ENCODE measurements at regions not wholly inside any gene's neighbourhood (a gene's known extent, or its start where the extent isn't known, plus 50 kb on each side); places are given as distances from the start of the nearest gene placed in this dataset.

DNA sequence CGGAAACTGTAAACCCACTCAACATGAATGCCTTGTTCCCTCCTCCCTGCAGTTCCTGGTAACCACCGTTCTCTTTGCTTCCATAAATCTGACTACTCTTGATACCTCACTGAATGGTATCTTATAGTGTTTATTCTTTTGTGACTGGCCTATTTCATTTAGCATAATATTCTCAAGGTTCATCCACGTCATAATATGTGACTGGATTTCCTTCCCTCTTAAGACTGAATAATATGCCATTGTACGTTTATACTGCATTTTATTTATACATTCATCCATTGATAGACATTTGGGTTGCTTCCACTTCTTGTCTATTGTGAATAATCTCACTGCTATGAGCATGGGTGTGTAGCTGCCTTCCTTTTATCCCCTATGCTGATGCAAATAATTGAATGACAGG lies 253.3 kb upstream of the SMARCA2 start:
- Histone ChIP-seq H3K27me3 (ENCODE audit: low read length) (0 out of 2 replicates have a peak, but pooled peaks cover 4% of the 10 kb centered on the region), H3K27ac (ENCODE audit: low read depth, low read length) (no peak overlapping the region), H3K79me2 (ENCODE audit: insufficient read depth, low read length) (no peaks in the 10 kb centered on the region), H3K9me3 (ENCODE audit: insufficient read depth, low read length) (no peaks in the 10 kb centered on the region), H3K36me3 (ENCODE audit: low read length) (no peaks in the 10 kb centered on the region), H3K4me3 (ENCODE audit: insufficient read depth, low read length, poor library complexity, severe bottlenecking) (no peak overlapping the region), H3K9me2 (replicated peaks; ENCODE audit: insufficient read depth, low read length) (no peaks in the 10 kb centered on the region), H3F3A (ENCODE audit: insufficient read depth) (no peaks in the 10 kb centered on the region), H3K9ac (ENCODE audit: low read length) (no peak overlapping the region), H2AFZ (ENCODE audit: low read depth, low read length, severe bottlenecking) (no peak overlapping the region), H3K4me2 (ENCODE audit: low read depth, low read length, poor library complexity, severe bottlenecking) (no peak overlapping the region), H4K20me1 (ENCODE audit: low read depth, low read length) (no peaks in the 10 kb centered on the region)
- TF ChIP-seq, protein P1, sequence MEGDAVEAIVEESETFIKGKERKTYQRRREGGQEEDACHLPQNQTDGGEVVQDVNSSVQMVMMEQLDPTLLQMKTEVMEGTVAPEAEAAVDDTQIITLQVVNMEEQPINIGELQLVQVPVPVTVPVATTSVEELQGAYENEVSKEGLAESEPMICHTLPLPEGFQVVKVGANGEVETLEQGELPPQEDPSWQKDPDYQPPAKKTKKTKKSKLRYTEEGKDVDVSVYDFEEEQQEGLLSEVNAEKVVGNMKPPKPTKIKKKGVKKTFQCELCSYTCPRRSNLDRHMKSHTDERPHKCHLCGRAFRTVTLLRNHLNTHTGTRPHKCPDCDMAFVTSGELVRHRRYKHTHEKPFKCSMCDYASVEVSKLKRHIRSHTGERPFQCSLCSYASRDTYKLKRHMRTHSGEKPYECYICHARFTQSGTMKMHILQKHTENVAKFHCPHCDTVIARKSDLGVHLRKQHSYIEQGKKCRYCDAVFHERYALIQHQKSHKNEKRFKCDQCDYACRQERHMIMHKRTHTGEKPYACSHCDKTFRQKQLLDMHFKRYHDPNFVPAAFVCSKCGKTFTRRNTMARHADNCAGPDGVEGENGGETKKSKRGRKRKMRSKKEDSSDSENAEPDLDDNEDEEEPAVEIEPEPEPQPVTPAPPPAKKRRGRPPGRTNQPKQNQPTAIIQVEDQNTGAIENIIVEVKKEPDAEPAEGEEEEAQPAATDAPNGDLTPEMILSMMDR (IDR thresholded peaks at IDR 0.05; ENCODE audit: insufficient read depth, low read length, poor library complexity, severe bottlenecking), result no peak

DNA sequence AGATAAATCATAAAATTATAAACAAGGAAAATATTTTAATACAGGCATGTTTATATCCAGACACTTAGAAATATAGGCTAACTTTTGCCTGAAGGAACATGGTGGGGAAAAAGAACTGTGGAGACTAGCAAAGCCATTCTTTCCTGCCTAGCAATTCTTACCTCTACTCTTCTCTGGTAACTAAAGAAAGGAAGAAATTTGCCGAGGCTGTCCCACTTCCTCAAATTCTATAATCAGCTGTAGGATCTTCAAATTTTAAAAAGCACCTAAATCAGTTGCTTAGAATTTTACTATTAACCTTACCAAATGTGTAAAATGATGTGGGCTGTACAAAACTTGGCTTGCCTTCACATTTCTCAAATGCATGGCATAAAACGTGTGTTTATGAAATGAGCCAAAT lies 249.1 kb upstream of the SMARCA2 start:
- H3K79me2 ChIP-seq (ENCODE audit: insufficient read depth, low read length), result no peaks in the 10 kb centered on the region
- no peaks in the 10 kb centered on the region for H3K36me3 ChIP-seq (ENCODE audit: low read length)
- H3K9ac ChIP-seq (ENCODE audit: low read length), result no peak overlapping the region
- no peaks in the 10 kb centered on the region for H3F3A ChIP-seq (ENCODE audit: insufficient read depth)
- no peak overlapping the region for H2AFZ ChIP-seq (ENCODE audit: low read depth, low read length, severe bottlenecking)
- no peaks in the 10 kb centered on the region for H4K20me1 ChIP-seq (ENCODE audit: low read depth, low read length)
- H3K9me2 ChIP-seq (replicated peaks; ENCODE audit: insufficient read depth, low read length), result no peaks in the 10 kb centered on the region
- H3K9me3 ChIP-seq (ENCODE audit: insufficient read depth, low read length), result no peaks in the 10 kb centered on the region
- no peaks in the 10 kb centered on the region for H3K27me3 ChIP-seq (ENCODE audit: low read length)
- TF ChIP-seq, protein P1 (IDR thresholded peaks at IDR 0.05; ENCODE audit: insufficient read depth, low read length, poor library complexity, severe bottlenecking), result no peak
- TF ChIP-seq EZH2phosphoT487 (conservative IDR thresholded peaks at IDR 0.05; ENCODE audit: low read length), result no peak
- no peak overlapping the region for H3K4me2 ChIP-seq (ENCODE audit: low read depth, low read length, poor library complexity, severe bottlenecking)
- H3K4me3 ChIP-seq (ENCODE audit: insufficient read depth, low read length, poor library complexity, severe bottlenecking), result no peak overlapping the region
- H3K27ac ChIP-seq (ENCODE audit: low read depth, low read length), result no peak overlapping the region

DNA sequence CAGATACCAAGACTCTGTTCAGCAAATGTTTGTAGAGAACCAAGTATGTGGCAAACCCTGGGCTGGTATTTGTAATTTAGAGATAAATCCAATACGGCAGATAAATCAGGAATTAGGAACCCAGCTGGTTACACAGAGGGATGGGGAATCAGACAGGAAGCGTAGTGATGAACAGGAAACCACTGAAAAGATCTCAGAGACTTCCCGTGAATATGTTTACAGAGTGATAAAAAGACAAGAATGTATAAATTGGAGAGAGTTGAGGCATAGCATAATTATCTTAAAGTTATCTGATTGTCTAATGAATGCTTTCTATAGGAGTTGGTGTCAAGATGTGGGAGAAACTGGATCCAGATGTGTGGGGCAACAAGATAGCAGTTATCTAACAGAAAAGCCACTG lies 246.6 kb upstream of the SMARCA2 start:
- no peak overlapping the region for H3K4me3 ChIP-seq (ENCODE audit: insufficient read depth, low read length, poor library complexity, severe bottlenecking)
- H3K9ac ChIP-seq (ENCODE audit: low read length), result no peak overlapping the region
- no peak overlapping the region for H3K4me2 ChIP-seq (ENCODE audit: low read depth, low read length, poor library complexity, severe bottlenecking)
- no peaks in the 10 kb centered on the region for H3K27me3 ChIP-seq (ENCODE audit: low read length)
- H3K27ac ChIP-seq (ENCODE audit: low read depth, low read length), result no peak overlapping the region
- H3F3A ChIP-seq (ENCODE audit: insufficient read depth), result no peaks in the 10 kb centered on the region
- H3K79me2 ChIP-seq (ENCODE audit: insufficient read depth, low read length), result no peaks in the 10 kb centered on the region
- no peak overlapping the region for H2AFZ ChIP-seq (ENCODE audit: low read depth, low read length, severe bottlenecking)
- no peaks in the 10 kb centered on the region for H3K9me3 ChIP-seq (ENCODE audit: insufficient read depth, low read length)
- H3K36me3 ChIP-seq (ENCODE audit: low read length), result no peaks in the 10 kb centered on the region
- H4K20me1 ChIP-seq (ENCODE audit: low read depth, low read length), result no peaks in the 10 kb centered on the region
- H3K9me2 ChIP-seq (replicated peaks; ENCODE audit: insufficient read depth, low read length), result no peaks in the 10 kb centered on the region
- TF ChIP-seq, protein P1 (IDR thresholded peaks at IDR 0.05; ENCODE audit: insufficient read depth, low read length, poor library complexity, severe bottlenecking), result no peak
- no peak for TF ChIP-seq EZH2phosphoT487 (conservative IDR thresholded peaks at IDR 0.05; ENCODE audit: low read length)
